GM21737 (cell line): ENCODE measurements at regions not wholly inside any gene's neighbourhood (a gene's known extent, or its start where the extent isn't known, plus 50 kb on each side); places are given as distances from the start of the nearest gene placed in this dataset.
"Not testable (repeated sequence)": the region's sequence is repeated elsewhere in the genome, so short reads cannot be mapped to it uniquely, and the experiment has no call there.

Source experiments
- ATAC-seq: cut with Tn5 transposase; IDR thresholded peaks from one replicate; pipeline ENCODE4 v1.9.1; 2021; ENCODE audit warnings: mild to moderate bottlenecking, moderate library complexity; ENCODE audit not compliant: unreplicated experiment

DNA sequence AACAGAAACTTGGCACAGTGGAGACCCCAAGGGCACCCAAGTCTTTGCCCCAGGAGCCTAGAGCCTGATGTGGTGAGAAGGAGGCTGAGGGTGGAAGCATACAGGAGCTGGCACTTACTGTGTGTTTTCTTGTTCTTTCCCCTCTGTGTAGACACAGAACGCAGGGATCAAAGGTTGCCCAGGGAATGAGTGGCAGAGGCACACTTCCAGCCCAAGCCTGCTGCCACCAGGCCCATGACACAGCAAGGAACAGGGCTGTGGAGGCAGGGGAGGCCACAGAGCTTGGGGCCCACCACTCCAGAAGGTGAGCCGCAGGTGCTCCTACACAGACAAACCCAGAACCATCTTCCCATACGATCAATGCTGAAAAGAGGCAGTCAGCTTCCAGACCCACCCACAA lies 73.9 kb upstream of the S1PR3 start:
- ATAC-seq: no peak

DNA sequence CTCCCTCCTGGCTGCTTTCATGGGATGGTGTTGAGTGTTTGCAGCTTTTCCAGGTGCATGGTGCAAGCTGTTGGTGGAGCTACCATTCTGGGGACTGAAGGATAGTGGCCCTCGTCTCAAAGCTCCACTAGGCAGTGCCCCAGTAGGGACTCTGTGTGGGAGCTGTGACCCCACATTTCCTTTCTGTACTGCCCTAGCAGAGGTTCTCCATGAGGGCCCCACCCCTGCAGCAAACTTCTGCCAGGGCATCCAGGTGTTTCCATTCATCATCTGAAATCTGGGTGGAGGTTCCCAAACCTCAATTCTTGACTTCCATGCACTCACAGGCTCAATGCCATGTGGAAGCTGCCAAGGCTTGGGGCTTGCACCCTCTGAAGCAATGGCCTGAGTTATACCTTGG lies 72.7 kb upstream of the S1PR3 start:
- ATAC-seq: not testable (repeated sequence)

DNA sequence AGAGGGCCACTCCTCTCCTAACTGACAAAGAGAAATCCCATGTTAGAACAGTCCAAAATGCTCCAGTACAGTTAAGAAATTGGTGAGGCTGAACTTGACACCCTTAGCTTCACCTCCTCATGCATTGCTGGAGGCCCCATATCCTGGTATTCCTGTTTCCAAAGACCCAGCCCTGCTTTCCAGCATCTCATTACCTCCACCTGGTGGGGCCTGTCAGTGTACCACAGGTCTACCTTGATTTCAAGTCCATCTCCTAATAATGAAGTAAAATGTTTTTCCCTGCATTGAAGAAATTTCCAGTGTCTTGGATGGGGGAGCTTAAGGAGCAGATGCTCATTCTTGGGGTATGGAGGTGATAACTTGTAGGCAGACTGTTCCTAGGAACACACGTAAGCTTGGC lies 70.6 kb upstream of the S1PR3 start:
- ATAC-seq: no peak

DNA sequence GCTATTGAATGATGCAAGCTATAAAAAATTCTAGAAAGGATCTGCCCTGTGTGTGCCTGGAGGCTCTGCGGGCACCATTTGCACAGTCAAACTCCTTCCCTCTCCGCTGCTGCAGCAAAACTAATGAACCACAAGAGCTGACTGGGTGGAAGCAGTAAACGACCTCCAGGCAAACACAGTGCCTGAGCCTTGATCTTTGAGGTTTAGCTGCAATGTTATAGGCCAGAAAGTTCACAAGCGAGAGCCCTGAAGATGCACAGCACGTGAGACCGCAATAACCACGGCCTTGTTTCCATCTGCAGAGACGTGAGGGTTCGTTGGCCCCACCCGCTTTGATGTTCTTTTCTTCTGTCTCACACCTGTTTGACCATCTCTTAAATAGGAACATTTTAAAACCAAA lies 69.2 kb upstream of the S1PR3 start:
- no peak for ATAC-seq

DNA sequence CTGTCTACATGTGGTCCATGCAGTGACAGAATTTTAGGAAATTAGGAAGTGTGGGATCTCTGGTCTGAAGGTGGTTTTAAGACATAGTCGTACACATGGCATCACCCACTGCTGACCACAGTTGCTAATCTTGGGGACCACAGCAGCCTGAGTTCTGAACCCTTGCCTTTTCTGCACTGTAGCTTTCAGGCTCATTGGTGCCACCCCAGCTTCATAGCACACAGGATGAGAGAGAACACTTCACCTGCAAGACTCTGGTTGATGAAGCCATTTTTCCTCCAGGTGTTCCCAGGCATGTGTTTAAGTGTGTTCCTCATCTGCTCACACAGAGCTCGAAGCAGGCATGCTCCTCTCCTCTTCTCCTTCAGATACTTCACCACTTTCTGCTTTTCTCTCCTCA lies 68.2 kb upstream of the S1PR3 start:
- no peak for ATAC-seq

DNA sequence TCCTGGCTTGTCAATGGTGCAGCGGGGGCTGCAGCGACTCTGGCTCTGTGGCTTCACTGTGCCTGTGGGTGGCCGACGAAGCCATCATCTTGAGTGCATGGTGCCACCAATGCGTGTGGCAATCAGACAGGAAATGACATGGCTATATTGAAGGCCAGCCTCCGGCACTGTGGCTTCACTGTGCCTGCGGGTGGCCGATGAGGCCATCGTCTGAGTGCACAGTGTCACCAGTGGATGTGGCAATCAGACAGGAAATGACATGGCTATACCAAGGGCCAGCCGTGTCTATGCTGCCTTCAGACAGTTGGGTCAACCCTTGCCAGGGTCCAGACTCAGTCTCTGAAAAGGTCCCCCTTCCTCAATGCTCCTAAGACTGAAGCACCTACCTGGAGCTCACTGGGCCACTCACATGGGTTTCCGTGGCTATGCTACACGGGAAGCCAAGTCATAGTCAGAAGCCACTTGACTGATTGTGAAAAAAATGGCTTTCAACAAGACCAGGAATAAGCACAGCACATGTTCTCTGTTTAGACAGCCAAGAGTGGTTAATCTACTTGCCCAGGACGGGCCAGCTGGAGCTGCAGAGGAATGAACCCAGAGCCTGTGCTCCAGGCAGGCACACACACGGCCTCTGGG lies 67.5 kb upstream of the S1PR3 start:
- ATAC-seq: no peak

DNA sequence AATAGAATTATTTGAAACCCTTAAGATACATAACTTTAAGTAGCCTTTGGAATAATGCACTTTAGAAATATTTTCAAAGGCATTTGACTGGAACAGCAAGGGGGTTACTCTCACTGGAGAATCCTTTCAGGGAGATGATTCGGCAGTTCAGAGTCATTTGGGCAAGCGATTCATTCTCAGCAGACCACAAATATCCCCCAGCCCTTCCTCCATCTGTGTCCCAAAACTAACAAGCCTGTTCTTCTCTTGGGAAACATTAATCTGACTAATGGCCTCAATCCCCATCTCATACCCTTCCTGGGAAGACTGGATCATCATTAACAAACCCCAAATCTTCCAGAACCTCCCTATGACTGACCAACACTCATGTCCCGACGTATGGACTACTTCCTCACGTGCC lies 65.8 kb upstream of the S1PR3 start:
- ATAC-seq: no peak

DNA sequence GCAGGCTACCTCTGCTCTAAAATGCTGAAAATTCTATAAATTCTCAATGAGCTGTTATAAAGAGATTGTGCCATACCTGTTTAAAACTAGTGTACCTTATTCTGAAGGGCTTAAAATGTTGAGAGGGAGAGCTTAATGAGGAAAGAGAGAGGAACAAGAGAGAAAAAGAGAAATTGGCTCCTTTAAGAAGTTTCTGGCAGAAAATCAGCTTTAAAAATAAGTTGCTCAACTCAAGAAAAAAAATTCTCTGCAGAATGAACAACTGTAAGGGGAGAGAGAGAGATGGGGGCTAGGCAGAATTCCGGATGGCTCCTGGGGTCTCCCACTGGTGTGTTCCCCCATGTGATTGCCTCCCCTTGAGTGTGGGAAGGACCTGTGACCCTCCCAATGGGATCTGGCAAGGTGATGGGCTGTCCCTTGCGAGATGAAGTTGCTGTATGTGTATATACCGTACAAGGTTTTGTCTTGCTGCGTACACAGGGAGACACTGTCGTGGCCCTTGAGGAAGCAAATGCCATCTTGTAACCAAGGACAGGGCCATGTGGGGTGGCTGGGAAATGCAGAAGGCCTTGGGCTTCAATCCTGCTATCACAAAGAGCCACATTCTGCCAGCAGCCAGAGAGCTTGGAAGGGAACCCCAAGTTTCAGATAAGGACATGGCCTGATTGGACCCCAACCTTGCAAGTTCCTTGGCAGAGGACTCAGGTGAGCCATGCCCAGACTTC lies 64.3 kb upstream of the S1PR3 start:
- ATAC-seq: no peak

DNA sequence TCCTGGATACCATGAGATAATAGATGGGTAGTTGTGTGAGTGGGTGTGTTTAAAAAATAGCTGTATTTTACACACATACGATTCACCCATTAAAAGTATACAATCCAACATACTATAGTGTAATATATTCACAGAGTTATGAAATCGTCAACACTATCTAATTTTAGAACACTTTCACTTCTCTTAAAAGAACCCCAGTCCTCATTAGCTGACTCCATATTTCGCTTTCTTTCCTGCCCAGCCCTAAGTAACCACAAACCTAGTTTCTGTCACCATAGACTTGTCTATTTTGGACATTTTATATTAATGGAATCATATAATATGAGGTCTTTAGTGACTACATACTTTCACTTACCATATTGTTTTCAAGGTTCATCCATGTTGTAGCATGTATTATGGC lies 63.8 kb upstream of the S1PR3 start:
- ATAC-seq: peak; percentile 75

DNA sequence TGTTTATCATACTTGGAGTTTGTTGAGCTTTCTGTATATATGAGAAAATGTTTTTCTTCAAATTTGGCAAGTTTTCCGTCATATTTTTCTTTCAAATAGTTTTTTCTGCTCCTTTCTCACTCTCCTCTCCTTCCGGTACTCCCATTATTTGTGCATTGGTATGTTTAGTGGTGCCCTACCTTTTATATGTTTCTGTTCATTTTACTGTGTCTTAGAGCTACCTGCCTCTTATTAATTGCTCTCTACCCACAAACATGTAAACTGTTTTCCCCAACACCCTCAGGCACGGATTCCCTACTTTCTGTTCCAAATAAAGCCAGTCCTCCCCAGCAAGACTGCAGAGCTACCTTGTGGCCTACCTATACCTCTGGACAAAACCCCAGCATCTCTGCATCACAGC lies 60.6 kb upstream of the S1PR3 start:
- no peak for ATAC-seq

DNA sequence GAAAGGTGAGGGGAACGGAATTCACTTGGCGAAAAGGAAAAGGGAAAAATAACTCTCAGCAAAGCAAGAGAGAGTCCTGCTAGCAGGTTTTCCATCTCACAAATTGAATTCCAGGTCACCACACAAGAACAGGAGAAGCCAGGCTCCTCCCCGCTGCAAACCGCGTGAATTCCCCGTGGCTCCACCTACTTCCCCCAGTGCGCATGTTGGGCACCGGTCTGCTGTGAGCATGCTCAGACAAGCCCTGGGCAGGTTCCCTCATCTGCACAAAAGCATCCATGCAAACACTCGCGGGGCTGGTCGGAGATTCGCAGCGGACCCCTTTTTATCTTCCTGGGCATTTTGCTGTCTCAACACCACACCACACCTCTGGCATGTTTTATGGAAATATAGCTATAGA lies 58.5 kb upstream of the S1PR3 start:
- ATAC-seq: no peak

DNA sequence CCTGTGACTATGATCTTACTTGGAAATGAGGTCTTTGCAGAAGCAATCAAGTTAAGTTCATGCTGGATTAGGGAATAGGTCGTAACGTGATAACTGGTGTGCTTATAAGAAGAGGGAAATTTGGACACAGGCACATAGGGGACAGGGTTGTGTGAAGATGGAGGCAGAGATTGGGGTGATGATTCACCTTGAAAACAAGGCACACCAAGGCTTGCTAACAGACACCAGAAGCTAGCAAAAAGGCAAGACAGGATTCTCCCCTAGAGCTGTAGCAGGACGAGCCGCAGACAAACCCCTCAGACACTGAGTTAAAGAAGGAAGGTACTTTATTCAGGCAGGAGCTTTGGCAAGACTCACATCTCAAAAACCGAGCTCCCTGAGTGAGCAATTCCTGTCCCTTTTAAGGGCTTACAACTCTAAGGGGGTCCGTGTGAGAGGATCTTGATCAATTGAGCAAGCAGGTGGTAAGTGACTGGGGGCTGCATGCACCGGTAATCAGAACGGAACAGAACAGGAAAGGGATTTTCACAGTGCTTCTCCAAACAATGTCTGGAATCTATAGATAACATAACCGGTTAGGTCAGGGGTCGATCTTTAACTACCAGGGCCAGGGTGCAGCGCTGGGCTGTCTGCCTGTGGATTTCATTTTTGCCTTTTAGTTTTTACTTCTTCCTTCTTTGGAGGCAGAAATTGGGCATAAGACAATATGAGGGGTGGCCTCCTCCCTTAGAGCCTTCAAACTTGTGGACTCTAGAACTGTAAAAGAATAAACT lies 57.5 kb upstream of the S1PR3 start:
- no peak for ATAC-seq

DNA sequence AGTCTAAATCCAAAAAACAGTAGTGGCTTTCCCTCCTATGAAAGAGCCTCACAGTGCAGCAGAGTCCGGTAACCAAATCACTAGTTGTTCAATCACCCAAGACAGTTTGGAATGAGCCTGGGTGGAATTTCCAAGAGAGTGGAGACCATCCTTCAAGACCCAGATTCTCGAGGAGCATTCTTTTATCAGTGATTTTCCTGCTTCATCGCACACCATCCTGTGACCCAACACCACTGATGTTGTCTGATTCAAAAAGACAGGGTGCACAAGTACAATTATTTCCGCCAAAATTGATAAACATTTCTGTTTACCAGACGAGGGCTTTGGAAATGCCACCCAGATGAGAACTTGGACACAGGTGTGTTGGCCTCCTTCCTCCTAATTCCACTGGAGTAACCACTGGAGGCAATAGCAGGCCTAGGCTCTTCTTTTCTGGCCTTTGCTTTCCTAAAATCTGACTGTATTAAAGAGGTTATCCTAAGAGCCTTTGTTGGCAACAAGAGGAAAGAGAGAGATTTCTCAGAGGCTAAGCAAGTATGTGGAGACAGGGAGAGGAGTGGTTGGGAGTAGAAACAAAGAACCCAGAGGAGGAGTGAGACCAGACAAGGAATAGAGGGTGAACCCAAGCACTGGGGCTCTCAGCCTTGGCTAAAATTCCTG lies 56.3 kb upstream of the S1PR3 start:
- no peak for ATAC-seq

DNA sequence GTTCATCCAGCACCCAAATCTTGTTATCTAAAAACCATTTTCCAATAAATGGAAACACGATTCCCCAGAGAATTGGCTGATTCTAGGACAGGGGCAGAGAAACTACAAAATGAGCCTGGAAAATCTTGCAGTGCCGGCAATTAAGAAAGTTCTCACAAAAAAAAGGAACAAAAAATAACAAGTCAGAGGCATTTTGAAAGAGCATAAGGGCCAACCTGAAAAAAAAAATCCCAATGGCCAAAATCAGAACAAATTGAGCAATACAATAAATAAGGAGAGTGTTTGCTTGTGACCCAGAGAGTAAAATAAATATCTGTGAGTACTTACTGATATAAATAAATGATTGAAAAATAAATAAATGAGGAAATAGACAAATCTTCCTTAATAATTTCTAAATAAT lies 55.1 kb upstream of the S1PR3 start:
- ATAC-seq: no peak

DNA sequence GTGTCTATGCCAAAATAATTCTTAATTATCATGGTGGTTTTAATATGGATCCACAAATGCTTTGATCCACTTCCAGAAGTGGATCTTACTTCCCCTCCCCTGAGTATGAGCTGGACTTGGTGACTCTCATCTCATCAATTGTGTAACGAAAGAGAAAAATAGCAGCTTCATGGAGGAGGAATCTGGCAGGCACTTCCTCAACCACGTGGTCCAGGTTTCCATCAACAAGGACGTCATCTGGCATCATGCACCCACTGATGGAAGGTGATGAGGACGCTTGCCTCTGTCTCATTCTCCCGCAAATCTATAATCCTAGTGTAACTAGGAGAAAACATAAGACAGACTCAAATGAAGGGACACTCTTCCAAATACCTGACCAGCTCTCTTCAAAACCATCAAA lies 54.6 kb upstream of the S1PR3 start:
- no peak for ATAC-seq

DNA sequence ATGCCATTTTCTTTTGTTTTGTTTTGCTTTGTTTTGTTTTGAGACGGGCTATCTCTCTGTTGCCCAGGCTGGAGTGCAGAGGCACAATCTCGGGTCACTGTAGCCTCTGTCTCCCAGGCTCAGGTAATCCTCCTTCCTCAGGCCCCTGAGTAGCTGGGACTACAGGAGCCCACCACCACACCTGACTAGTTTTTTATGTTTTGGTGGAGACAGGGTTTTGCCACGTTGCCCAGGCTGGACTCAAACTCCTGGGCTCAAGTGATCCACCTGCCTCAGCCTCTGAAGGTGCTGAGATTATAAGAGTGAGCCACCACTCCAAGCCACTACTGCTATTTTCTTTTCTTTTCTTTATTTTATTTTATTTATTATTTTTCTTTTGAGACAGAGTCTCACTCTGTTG lies 54.0 kb upstream of the S1PR3 start:
- ATAC-seq: no peak

DNA sequence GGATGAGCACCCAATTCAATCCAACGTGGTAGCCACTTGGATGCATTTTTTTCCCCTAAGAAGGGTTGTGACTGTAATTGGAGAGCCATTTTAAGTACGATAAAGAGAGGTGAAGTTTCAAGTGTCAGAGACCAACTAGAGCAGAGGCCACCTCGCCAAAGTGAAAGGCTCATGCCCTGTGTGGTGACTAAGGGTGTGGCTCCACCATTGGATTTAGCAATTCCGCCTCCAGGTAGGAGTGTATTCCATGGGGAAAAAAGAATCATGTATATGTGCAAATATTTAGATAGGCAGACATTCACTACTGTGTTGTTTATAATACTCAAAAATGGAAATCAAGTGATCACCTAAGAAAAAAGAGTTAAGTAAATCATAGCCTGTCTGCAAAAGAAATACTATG lies 53.1 kb upstream of the S1PR3 start:
- no peak for ATAC-seq
